ENCODE measurements at regions not wholly inside any gene's neighbourhood (a gene's known extent, or its start where the extent isn't known, plus 50 kb on each side); places are given as distances from the start of the nearest gene placed in this dataset.
"Not testable (repeated sequence)": the region's sequence is repeated elsewhere in the genome, so short reads cannot be mapped to it uniquely, and the experiment has no call there.

GRCh38 chr7:149682038-149682437, 91.3 kb downstream of the ZNF467 start:
- Histone ChIP-seq H3K27me3 (ENCODE audit: insufficient read depth, poor library complexity, severe bottlenecking) (no peaks in the 10 kb centered on the region), H3K4me3 (replicated peaks; ENCODE audit: insufficient read depth, low read length) (no peak overlapping the region), H3K27ac (replicated peaks) (no peak overlapping the region)
- no peak for DNase-seq (ENCODE audit: low read depth in 1 of 2, low spot score in 1 of 2)
- TF ChIP-seq REST (IDR thresholded peaks at IDR 0.05; ENCODE audit: insufficient replicate concordance, low read depth): no peak
- TF ChIP-seq POLR2AphosphoS5 (IDR thresholded peaks at IDR 0.05; ENCODE audit: low read depth): no peak
- no peak for TF ChIP-seq SPI1 (IDR thresholded peaks at IDR 0.05; ENCODE audit: borderline replicate concordance, low read depth)
- TF ChIP-seq CTCF (IDR thresholded peaks at IDR 0.05; ENCODE audit: insufficient read depth, low read length): no peak
- no peak for TF ChIP-seq GABPA (IDR thresholded peaks at IDR 0.05; ENCODE audit: low read depth)

- no peak for DNase-seq (ENCODE audit: low read depth in 1 of 2, low spot score in 1 of 2)
- TF ChIP-seq REST (IDR thresholded peaks at IDR 0.05; ENCODE audit: insufficient replicate concordance, low read depth) (no peak), CTCF (IDR thresholded peaks at IDR 0.05; ENCODE audit: insufficient read depth, low read length) (no peak), GABPA (IDR thresholded peaks at IDR 0.05; ENCODE audit: low read depth) (no peak), POLR2AphosphoS5 (IDR thresholded peaks at IDR 0.05; ENCODE audit: low read depth) (no peak), SPI1 (IDR thresholded peaks at IDR 0.05; ENCODE audit: borderline replicate concordance, low read depth) (no peak)
- H3K4me3 ChIP-seq (replicated peaks; ENCODE audit: insufficient read depth, low read length): no peak overlapping the region
- no peaks in the 10 kb centered on the region for H3K27me3 ChIP-seq (ENCODE audit: insufficient read depth, poor library complexity, severe bottlenecking)
- H3K27ac ChIP-seq (replicated peaks): no peak overlapping the region
Observed at GRCh38 chr7:149681274-149681673, 92.1 kb downstream of the ZNF467 start.

- Histone ChIP-seq H3K27ac (replicated peaks) (no peak overlapping the region), H3K27me3 (ENCODE audit: insufficient read depth, poor library complexity, severe bottlenecking) (no peaks in the 10 kb centered on the region), H3K4me3 (replicated peaks; ENCODE audit: insufficient read depth, low read length) (no peak overlapping the region)
- DNase-seq (ENCODE audit: low read depth in 1 of 2, low spot score in 1 of 2): no peak
- no peak for TF ChIP-seq SPI1 (IDR thresholded peaks at IDR 0.05; ENCODE audit: borderline replicate concordance, low read depth)
- TF ChIP-seq GABPA (IDR thresholded peaks at IDR 0.05; ENCODE audit: low read depth): no peak
- TF ChIP-seq CTCF (IDR thresholded peaks at IDR 0.05; ENCODE audit: insufficient read depth, low read length): no peak
- TF ChIP-seq REST (IDR thresholded peaks at IDR 0.05; ENCODE audit: insufficient replicate concordance, low read depth): no peak
- no peak for TF ChIP-seq POLR2AphosphoS5 (IDR thresholded peaks at IDR 0.05; ENCODE audit: low read depth)
Observed at GRCh38 chr7:149680331-149681025, 92.9 kb downstream of the ZNF467 start.

GRCh38 chr7:149674728-149675385, 98.5 kb downstream of the ZNF467 start:
- H3K27ac ChIP-seq (replicated peaks); DNase-seq (ENCODE audit: low read depth in 1 of 2, low spot score in 1 of 2); H3K27me3 ChIP-seq (ENCODE audit: insufficient read depth, poor library complexity, severe bottlenecking); H3K4me3 ChIP-seq (replicated peaks; ENCODE audit: insufficient read depth, low read length): not testable (repeated sequence)
